ENCODE measurements at regions not wholly inside any gene's neighbourhood (a gene's known extent, or its start where the extent isn't known, plus 50 kb on each side); places are given as distances from the start of the nearest gene placed in this dataset.
A peak's percentile ranks its signal among the peaks of the same experiment; 100 is the strongest.
"Not testable (repeated sequence)": the region's sequence is repeated elsewhere in the genome, so short reads cannot be mapped to it uniquely, and the experiment has no call there.

- DNase-seq: no peak
These were observed 50.6 kb upstream of the NKD1 start for GRCh38 chr16:50497592-50497991.

- no peak for DNase-seq
These were observed 51.2 kb upstream of the NKD1 start for GRCh38 chr16:50496990-50497389.

GRCh38 chr16:50495673-50496072 is 52.5 kb upstream of the NKD1 start:
- no peak for DNase-seq

GRCh38 chr16:50494501-50495491 is 53.4 kb upstream of the NKD1 start:
- DNase-seq: no peak

GRCh38 chr16:50491516-50491915 is 56.7 kb upstream of the NKD1 start:
- no peak for DNase-seq

GRCh38 chr16:50490828-50491227 is 57.4 kb upstream of the NKD1 start:
- no peak for DNase-seq

GRCh38 chr16:50489182-50489581 is 59.0 kb upstream of the NKD1 start:
- DNase-seq: no peak

GRCh38 chr16:50487528-50487927 is 60.7 kb upstream of the NKD1 start:
- no peak for DNase-seq

GRCh38 chr16:50486162-50486561 is 62.0 kb upstream of the NKD1 start:
- not testable (repeated sequence) for DNase-seq

- DNase-seq: no peak
These were observed 63.0 kb upstream of the NKD1 start for GRCh38 chr16:50485232-50485631.

- no peak for DNase-seq
These were observed 65.9 kb upstream of the NKD1 start for GRCh38 chr16:50482271-50482670.

- DNase-seq: no peak
These were observed 68.0 kb upstream of the NKD1 start for GRCh38 chr16:50480206-50480605.

- no peak for DNase-seq
These were observed 68.4 kb upstream of the NKD1 start for GRCh38 chr16:50479771-50480170.

GRCh38 chr16:50478773-50479149 is 69.4 kb upstream of the NKD1 start:
- peak; percentile 36 for DNase-seq

GRCh38 chr16:50478075-50478772 is 70.0 kb upstream of the NKD1 start:
- DNase-seq: no peak

- no peak for DNase-seq
These were observed 71.5 kb upstream of the NKD1 start for GRCh38 chr16:50476486-50477255.

GRCh38 chr16:50475170-50475569 is 73.0 kb upstream of the NKD1 start:
- DNase-seq: no peak

- no peak for DNase-seq
These were observed 74.1 kb upstream of the NKD1 start for GRCh38 chr16:50474138-50474537.

- DNase-seq: no peak
These were observed 74.7 kb upstream of the NKD1 start for GRCh38 chr16:50473356-50473945.

- DNase-seq: no peak
These were observed 75.7 kb upstream of the NKD1 start for GRCh38 chr16:50472472-50472871.

GRCh38 chr16:50470687-50471086 is 77.5 kb upstream of the NKD1 start:
- DNase-seq: no peak

- no peak for DNase-seq
These were observed 78.4 kb upstream of the NKD1 start for GRCh38 chr16:50469744-50470321.

All from NCI-H2107 (cell line).